GM18526 (cell line): ENCODE measurements at regions not wholly inside any gene's neighbourhood (a gene's known extent, or its start where the extent isn't known, plus 50 kb on each side); places are given as distances from the start of the nearest gene placed in this dataset.

Experiments
- POLR2A ChIP-seq: IDR thresholded peaks from 3 replicates; pipeline ENCODE4 v1.6.1; 2011; ENCODE audit not compliant: insufficient read length; ENCODE audit errors: extremely low read depth

- no peak for TF ChIP-seq POLR2A
These were observed 209.4 kb downstream of the ZEB2 start for GRCh38 chr2:144310484-144310883.

- TF ChIP-seq POLR2A, result no peak
These were observed 212.2 kb downstream of the ZEB2 start for GRCh38 chr2:144307711-144308110.

- no peak for TF ChIP-seq POLR2A
These were observed 215.7 kb downstream of the ZEB2 start for GRCh38 chr2:144304202-144304601.

- no peak for TF ChIP-seq POLR2A
These were observed 219.3 kb downstream of the ZEB2 start for GRCh38 chr2:144300632-144301031.

- no peak for TF ChIP-seq POLR2A
These were observed 229.6 kb downstream of the ZEB2 start for GRCh38 chr2:144290276-144290675.

GRCh38 chr2:144288438-144288837 lies 231.5 kb downstream of the ZEB2 start:
- TF ChIP-seq POLR2A, result no peak

GRCh38 chr2:144285324-144285723 lies 234.6 kb downstream of the ZEB2 start:
- TF ChIP-seq POLR2A, result no peak

- TF ChIP-seq POLR2A, result no peak
These were observed 238.4 kb downstream of the ZEB2 start for GRCh38 chr2:144281476-144281875.

GRCh38 chr2:144280009-144280408 lies 239.9 kb downstream of the ZEB2 start:
- TF ChIP-seq POLR2A, result no peak

GRCh38 chr2:144279165-144279564 lies 240.8 kb downstream of the ZEB2 start:
- TF ChIP-seq POLR2A, result no peak

GRCh38 chr2:144277622-144278354 lies 242.1 kb downstream of the ZEB2 start:
- TF ChIP-seq POLR2A, result no peak

GRCh38 chr2:144275340-144275739 lies 244.6 kb downstream of the ZEB2 start:
- no peak for TF ChIP-seq POLR2A

GRCh38 chr2:144274131-144274530 lies 245.8 kb downstream of the ZEB2 start:
- no peak for TF ChIP-seq POLR2A

- TF ChIP-seq POLR2A, result no peak
These were observed 249.0 kb downstream of the ZEB2 start for GRCh38 chr2:144270951-144271350.

- TF ChIP-seq POLR2A, result no peak
These were observed 251.8 kb downstream of the ZEB2 start for GRCh38 chr2:144268036-144268678.

GRCh38 chr2:144267239-144267638 lies 252.7 kb downstream of the ZEB2 start:
- TF ChIP-seq POLR2A, result no peak

GRCh38 chr2:144265654-144266053 lies 254.3 kb downstream of the ZEB2 start:
- TF ChIP-seq POLR2A, result no peak

GRCh38 chr2:144261966-144262365 lies 258.0 kb downstream of the ZEB2 start:
- TF ChIP-seq POLR2A, result no peak

GRCh38 chr2:144261336-144261735 lies 258.6 kb downstream of the ZEB2 start:
- no peak for TF ChIP-seq POLR2A
